Activated naive CD8-positive, alpha-beta T cell treated with anti-CD3 and anti-CD28 coated beads for 36 hours (primary cell): ENCODE measurements at regions not wholly inside any gene's neighbourhood (a gene's known extent, or its start where the extent isn't known, plus 50 kb on each side); places are given as distances from the start of the nearest gene placed in this dataset.

Experiments used
- DNase-seq: peaks from one replicate; pipeline ENCODE4 v3.0.0; 2021
- H3K27ac Mint-ChIP-seq: one replicate; pipeline ENCODE4 v1.8.0; 2022; ENCODE audit warnings: mild to moderate bottlenecking, moderate library complexity, mixed read lengths
- H3K27me3 Mint-ChIP-seq: one replicate; pipeline ENCODE4 v1.8.0; 2022; ENCODE audit warnings: mild to moderate bottlenecking, mixed read lengths
- H3K36me3 Mint-ChIP-seq: one replicate; pipeline ENCODE4 v1.8.0; 2021; ENCODE audit warnings: mild to moderate bottlenecking, mixed read lengths
- H3K4me1 Mint-ChIP-seq: one replicate; pipeline ENCODE4 v1.8.0; 2021; ENCODE audit warnings: mixed read lengths
- H3K4me3 Mint-ChIP-seq: one replicate; pipeline ENCODE4 v1.8.0; 2022; ENCODE audit warnings: mild to moderate bottlenecking, moderate library complexity, mixed read lengths
- H3K9me3 Mint-ChIP-seq: one replicate; pipeline ENCODE4 v1.8.0; 2022; ENCODE audit warnings: mixed read lengths

- H3K36me3 Mint-ChIP-seq = no peaks in the 10 kb centered on the region
- peaks cover 2% of the 10 kb centered on the region for H3K9me3 Mint-ChIP-seq
- H3K27me3 Mint-ChIP-seq = no peaks in the 10 kb centered on the region
- H3K4me3 Mint-ChIP-seq = no peak overlapping the region
- DNase-seq = no peak
- H3K27ac Mint-ChIP-seq = no peak overlapping the region
- H3K4me1 Mint-ChIP-seq = no peaks in the 10 kb centered on the region
These were observed 276.5 kb downstream of the PLPP3 start for GRCh38 chr1:56302878-56303277.

- Mint-ChIP-seq H3K36me3 (no peaks in the 10 kb centered on the region), H3K9me3 (no peaks in the 10 kb centered on the region), H3K4me3 (no peak overlapping the region), H3K27ac (no peak overlapping the region), H3K4me1 (no peaks in the 10 kb centered on the region), H3K27me3 (no peaks in the 10 kb centered on the region)
- no peak for DNase-seq
These were observed 277.6 kb downstream of the PLPP3 start for GRCh38 chr1:56301791-56302190.

GRCh38 chr1:56300836-56301235, 278.5 kb downstream of the PLPP3 start:
- DNase-seq = no peak
- Mint-ChIP-seq H3K36me3 (no peaks in the 10 kb centered on the region), H3K4me3 (no peak overlapping the region), H3K27ac (no peak overlapping the region), H3K4me1 (no peaks in the 10 kb centered on the region), H3K9me3 (no peaks in the 10 kb centered on the region), H3K27me3 (no peaks in the 10 kb centered on the region)

- H3K36me3 Mint-ChIP-seq = no peaks in the 10 kb centered on the region
- H3K4me3 Mint-ChIP-seq = no peak overlapping the region
- DNase-seq = no peak
- no peaks in the 10 kb centered on the region for H3K4me1 Mint-ChIP-seq
- no peaks in the 10 kb centered on the region for H3K27me3 Mint-ChIP-seq
- H3K27ac Mint-ChIP-seq = no peak overlapping the region
- H3K9me3 Mint-ChIP-seq = no peaks in the 10 kb centered on the region
These were observed 280.5 kb downstream of the PLPP3 start for GRCh38 chr1:56298866-56299265.

GRCh38 chr1:56297904-56298303, 281.5 kb downstream of the PLPP3 start:
- H3K4me1 Mint-ChIP-seq = no peaks in the 10 kb centered on the region
- H3K27ac Mint-ChIP-seq = no peak overlapping the region
- no peak for DNase-seq
- H3K9me3 Mint-ChIP-seq = no peaks in the 10 kb centered on the region
- H3K36me3 Mint-ChIP-seq = no peaks in the 10 kb centered on the region
- H3K4me3 Mint-ChIP-seq = no peak overlapping the region
- no peaks in the 10 kb centered on the region for H3K27me3 Mint-ChIP-seq

- Mint-ChIP-seq H3K9me3 (no peaks in the 10 kb centered on the region), H3K36me3 (no peaks in the 10 kb centered on the region), H3K27me3 (no peaks in the 10 kb centered on the region), H3K4me1 (no peaks in the 10 kb centered on the region), H3K27ac (no peak overlapping the region), H3K4me3 (no peak overlapping the region)
- no peak for DNase-seq
These were observed 282.2 kb downstream of the PLPP3 start for GRCh38 chr1:56297208-56297607.

GRCh38 chr1:56295949-56296929, 283.1 kb downstream of the PLPP3 start:
- Mint-ChIP-seq H3K9me3 (no peaks in the 10 kb centered on the region), H3K27me3 (no peaks in the 10 kb centered on the region), H3K36me3 (no peaks in the 10 kb centered on the region), H3K27ac (no peak overlapping the region), H3K4me1 (no peaks in the 10 kb centered on the region), H3K4me3 (no peak overlapping the region)
- DNase-seq = no peak

- H3K9me3 Mint-ChIP-seq = no peaks in the 10 kb centered on the region
- no peak overlapping the region for H3K27ac Mint-ChIP-seq
- H3K36me3 Mint-ChIP-seq = no peaks in the 10 kb centered on the region
- no peaks in the 10 kb centered on the region for H3K4me1 Mint-ChIP-seq
- no peak for DNase-seq
- H3K4me3 Mint-ChIP-seq = no peak overlapping the region
- no peaks in the 10 kb centered on the region for H3K27me3 Mint-ChIP-seq
These were observed 287.9 kb downstream of the PLPP3 start for GRCh38 chr1:56291374-56291919.

- Mint-ChIP-seq H3K27ac (no peak overlapping the region), H3K4me3 (no peak overlapping the region), H3K4me1 (no peaks in the 10 kb centered on the region), H3K9me3 (no peaks in the 10 kb centered on the region), H3K36me3 (no peaks in the 10 kb centered on the region), H3K27me3 (no peaks in the 10 kb centered on the region)
- no peak for DNase-seq
These were observed 290.1 kb downstream of the PLPP3 start for GRCh38 chr1:56289260-56289659.

- Mint-ChIP-seq H3K27me3 (no peaks in the 10 kb centered on the region), H3K9me3 (no peaks in the 10 kb centered on the region), H3K27ac (no peak overlapping the region), H3K36me3 (no peaks in the 10 kb centered on the region), H3K4me1 (no peaks in the 10 kb centered on the region), H3K4me3 (no peak overlapping the region)
- DNase-seq = no peak
These were observed 291.6 kb downstream of the PLPP3 start for GRCh38 chr1:56287721-56288120.

GRCh38 chr1:56286956-56287355, 292.4 kb downstream of the PLPP3 start:
- Mint-ChIP-seq H3K4me1 (no peaks in the 10 kb centered on the region), H3K4me3 (no peak overlapping the region), H3K27me3 (no peaks in the 10 kb centered on the region), H3K36me3 (no peaks in the 10 kb centered on the region), H3K27ac (no peak overlapping the region), H3K9me3 (no peaks in the 10 kb centered on the region)
- DNase-seq = no peak

- no peaks in the 10 kb centered on the region for H3K9me3 Mint-ChIP-seq
- H3K36me3 Mint-ChIP-seq = no peaks in the 10 kb centered on the region
- H3K4me1 Mint-ChIP-seq = no peaks in the 10 kb centered on the region
- DNase-seq = no peak
- H3K27ac Mint-ChIP-seq = no peak overlapping the region
- H3K27me3 Mint-ChIP-seq = no peaks in the 10 kb centered on the region
- H3K4me3 Mint-ChIP-seq = no peak overlapping the region
These were observed 292.9 kb downstream of the PLPP3 start for GRCh38 chr1:56286506-56286905.

- no peak overlapping the region for H3K27ac Mint-ChIP-seq
- H3K9me3 Mint-ChIP-seq = peaks cover under 1% of the 10 kb centered on the region
- H3K4me3 Mint-ChIP-seq = no peak overlapping the region
- H3K4me1 Mint-ChIP-seq = no peaks in the 10 kb centered on the region
- no peaks in the 10 kb centered on the region for H3K36me3 Mint-ChIP-seq
- no peak for DNase-seq
- H3K27me3 Mint-ChIP-seq = no peaks in the 10 kb centered on the region
These were observed 293.6 kb downstream of the PLPP3 start for GRCh38 chr1:56285554-56286402.

- Mint-ChIP-seq H3K27me3 (no peaks in the 10 kb centered on the region), H3K9me3 (peaks cover 2% of the 10 kb centered on the region), H3K4me3 (no peak overlapping the region)
These were observed 294.4 kb downstream of the PLPP3 start for GRCh38 chr1:56284928-56285327.

GRCh38 chr1:56278061-56278460, 301.3 kb downstream of the PLPP3 start:
- H3K4me3 Mint-ChIP-seq = no peak overlapping the region

More at GRCh38 chr1:56284928-56285327, 294.4 kb downstream of the PLPP3 start:
- Mint-ChIP-seq H3K27ac (no peak overlapping the region), H3K36me3 (no peaks in the 10 kb centered on the region), H3K4me1 (no peaks in the 10 kb centered on the region)
- no peak for DNase-seq

More at GRCh38 chr1:56278061-56278460, 301.3 kb downstream of the PLPP3 start:
- DNase-seq = no peak
- no peaks in the 10 kb centered on the region for H3K27me3 Mint-ChIP-seq
- peaks cover 9% of the 10 kb centered on the region for H3K9me3 Mint-ChIP-seq
- H3K36me3 Mint-ChIP-seq = no peaks in the 10 kb centered on the region
- no peaks in the 10 kb centered on the region for H3K4me1 Mint-ChIP-seq
- H3K27ac Mint-ChIP-seq = no peak overlapping the region
